HCT116 (cell line): ENCODE measurements at regions not wholly inside any gene's neighbourhood (a gene's known extent, or its start where the extent isn't known, plus 50 kb on each side); places are given as distances from the start of the nearest gene placed in this dataset.

Source experiments
- ATAC-seq: fragments of 200-7000 bp; cut with Tn5 transposase; 2 replicates; pipeline ENCODE4 v1.9.1; 2020; ENCODE audit warnings: mild to moderate bottlenecking, moderate library complexity
- BruUV-seq: library from RNA; stranded (reverse); fragments of 400-500 nt; replicated peaks from 2 replicates; lab custom pipeline; 2021; lab: Mats Ljungman, UMichigan
- CTCF ChIA-PET: fragments of 300-600 bp; sonication (Branson Sonifier 250); formaldehyde crosslinking; loops from one replicate; lab custom pipeline; 2021; ENCODE audit warnings: antibody characterized with exemption; lab: Charles Lee
- POLR2A ChIA-PET: fragments of 300-600, 350-600 bp; sonication (Branson Sonifier 250); formaldehyde crosslinking; loops from one replicate; lab custom pipeline; 2021; ENCODE audit warnings: antibody characterized with exemption; lab: Charles Lee
- RAD21 ChIA-PET, 2 experiments: fragments of 300-600 bp; sonication (Branson Sonifier 250); formaldehyde crosslinking; loops; one replicate each; lab custom pipeline; 2023; ENCODE audit warnings: low total read pairs in 2 of 2; ENCODE audit not compliant: uncharacterized antibody in 2 of 2, unreplicated experiment in 2 of 2, low non-redundant PET in 1 of 2; lab: Charles Lee
- DNase-seq: peaks from one replicate; pipeline ENCODE4 v3.0.0-alpha.2; 2010; ENCODE audit warnings: low read depth, low spot score
- H2AFZ ChIP-seq: fragments of 200-600 bp; shearing (Covaris generic), sonication (generic); 2 replicates; pipeline ENCODE4 v1.6.1; 2017; ENCODE audit warnings: low read depth, mixed run types, mixed read lengths, antibody characterized with exemption, low read length; ENCODE audit not compliant: poor library complexity, severe bottlenecking
- H3K27ac ChIP-seq: 2 replicates; pipeline ENCODE4 v1.5.1; 2012; ENCODE audit warnings: low read depth, low read length
- H3K27me3 ChIP-seq: fragments of 200-600 bp; sonication (generic); 2 replicates; pipeline ENCODE4 v1.6.1; 2016; ENCODE audit warnings: mixed run types, low read length, mixed read lengths; ENCODE audit not compliant: insufficient read depth
- H3K36me3 ChIP-seq, 2 experiments: fragments of 200-500 bp in 1 of 2; fragments of 200-600 bp in 1 of 2; sonication (Bioruptor generic) in 1 of 2; sonication (generic) in 1 of 2; 2 replicates each; pipeline versions ENCODE4 v1.5.1 to v1.6.1; 2014 to 2016; ENCODE audit warnings: low read length in 2 of 2, inconsistent platforms in 1 of 2, mixed read lengths in 1 of 2, mixed run types in 1 of 2; ENCODE audit not compliant: insufficient read depth in 2 of 2, control insufficient read depth in 1 of 2
- H3K4me1 ChIP-seq, 2 experiments: fragments of 200-600 bp in 1 of 2; sonication (generic) in 1 of 2; 2 replicates each; pipeline versions ENCODE4 v1.5.1 to v1.6.1; 2012 to 2017; ENCODE audit warnings: low read length in 2 of 2, inconsistent platforms in 1 of 2, mild to moderate bottlenecking in 1 of 2, mixed read lengths in 1 of 2, mixed run types in 1 of 2, moderate library complexity in 1 of 2; ENCODE audit not compliant: insufficient read depth in 2 of 2, control insufficient read depth in 1 of 2
- H3K4me2 ChIP-seq: fragments of 200-600 bp; sonication (generic); 2 replicates; pipeline ENCODE4 v1.6.1; 2017; ENCODE audit warnings: mixed run types, low read length, mixed read lengths
- H3K4me3 ChIP-seq, 2 experiments: fragments of 200-600 bp in 1 of 2; sonication (generic) in 1 of 2; replicated peaks in 1 of 2; 2 replicates each; pipeline ENCODE4 v1.5.1; 2011 to 2016; ENCODE audit warnings: low read length in 2 of 2, control low read depth in 1 of 2, low read depth in 1 of 2, mild to moderate bottlenecking in 1 of 2, mixed read lengths in 1 of 2, mixed run types in 1 of 2
- H3K79me2 ChIP-seq: fragments of 200-600 bp; sonication (generic); 2 replicates; pipeline ENCODE4 v1.6.1; 2017; ENCODE audit warnings: mild to moderate bottlenecking, mixed run types, low read length, moderate library complexity, mixed read lengths; ENCODE audit not compliant: insufficient read depth
- H3K9ac ChIP-seq: fragments of 200-600 bp; sonication (generic); 2 replicates; pipeline ENCODE4 v1.6.1; 2016; ENCODE audit warnings: low read length, mixed read lengths
- H3K9me2 ChIP-seq: fragments of 200-600 bp; sonication (generic), shearing (Covaris generic); 2 replicates; pipeline ENCODE4 v1.6.1; 2017; ENCODE audit warnings: mixed run types, mild to moderate bottlenecking, moderate library complexity; ENCODE audit not compliant: insufficient read depth
- H3K9me3 ChIP-seq, 2 experiments: fragments of 200-500 bp in 1 of 2; fragments of 200-600 bp in 1 of 2; sonication (Bioruptor generic) in 1 of 2; sonication (generic) in 1 of 2; 2 replicates each; pipeline ENCODE4 v1.6.1; 2014 to 2017; ENCODE audit warnings: low read length in 2 of 2, mixed read lengths in 2 of 2, inconsistent platforms in 1 of 2, low read depth in 1 of 2, mild to moderate bottlenecking in 1 of 2, mixed run types in 1 of 2, moderate library complexity in 1 of 2; ENCODE audit not compliant: control insufficient read depth in 1 of 2, insufficient read depth in 1 of 2
- H4K20me1 ChIP-seq: fragments of 200-600 bp; sonication (generic), shearing (Covaris generic); 2 replicates; pipeline ENCODE4 v1.6.1; 2017; ENCODE audit warnings: mixed run types, mild to moderate bottlenecking, moderate library complexity; ENCODE audit not compliant: insufficient read depth
- CBX3 ChIP-seq: IDR thresholded peaks from 2 replicates; pipeline ENCODE4 v1.6.1; 2012; ENCODE audit warnings: low read depth
- CEBPB ChIP-seq: IDR thresholded peaks from 2 replicates; pipeline ENCODE4 v1.6.1; 2012; ENCODE audit warnings: low read depth
- CTCF ChIP-seq, 3 experiments: fragments of 200-600 bp in 1 of 3; sonication (generic) in 1 of 3; IDR thresholded peaks in 2 of 3; conservative IDR thresholded peaks in 1 of 3; 2 replicates each; pipeline ENCODE4 v1.5.1; 2012 to 2017; ENCODE audit warnings: low read depth in 2 of 3, low read length in 2 of 3, antibody characterized with exemption in 1 of 3, borderline replicate concordance in 1 of 3, control low read depth in 1 of 3, mild to moderate bottlenecking in 1 of 3, mixed read lengths in 1 of 3, mixed run types in 1 of 3, moderate library complexity in 1 of 3; ENCODE audit not compliant: insufficient read depth in 1 of 3
- EGR1 ChIP-seq: IDR thresholded peaks from 2 replicates; pipeline ENCODE4 v1.6.1; 2012; ENCODE audit warnings: low read depth
- ELF1 ChIP-seq: IDR thresholded peaks from 2 replicates; pipeline ENCODE4 v1.6.1; 2012; ENCODE audit warnings: low read depth, borderline replicate concordance
- EZH2 ChIP-seq: fragments of 200-600 bp; sonication (generic); IDR thresholded peaks from 2 replicates; pipeline ENCODE4 v1.6.1; 2017; ENCODE audit warnings: antibody characterized with exemption, mixed run types
- EZH2phosphoT487 ChIP-seq: fragments of 200-600 bp; IDR thresholded peaks from 2 replicates; pipeline ENCODE4 v1.6.1; 2018; ENCODE audit warnings: antibody characterized with exemption, borderline replicate concordance
- FOSL1 ChIP-seq: IDR thresholded peaks from 2 replicates; pipeline ENCODE4 v1.6.1; 2012; ENCODE audit warnings: low read depth
- JUND ChIP-seq: IDR thresholded peaks from 2 replicates; pipeline ENCODE4 v1.6.1; 2012
- POLR2A ChIP-seq: IDR thresholded peaks from 2 replicates; pipeline ENCODE4 v1.7.0; 2011; ENCODE audit warnings: borderline replicate concordance; ENCODE audit not compliant: insufficient read depth, insufficient read length; ENCODE audit errors: extremely low read depth
- POLR2AphosphoS5 ChIP-seq: IDR thresholded peaks from 2 replicates; pipeline ENCODE4 v1.6.1; 2011; ENCODE audit warnings: mild to moderate bottlenecking, low read depth, low read length, moderate library complexity
- SIN3A ChIP-seq: IDR thresholded peaks from 2 replicates; pipeline ENCODE4 v1.6.1; 2012; ENCODE audit warnings: low read depth
- SP1 ChIP-seq: IDR thresholded peaks from 2 replicates; pipeline ENCODE4 v1.6.1; 2012; ENCODE audit warnings: low read depth
- SRF ChIP-seq: IDR thresholded peaks from 2 replicates; pipeline ENCODE4 v1.6.1; 2012; ENCODE audit warnings: low read depth
- TCF7L2 ChIP-seq: IDR thresholded peaks from 2 replicates; pipeline ENCODE4 v1.7.0; 2011; ENCODE audit warnings: borderline replicate concordance, inconsistent platforms; ENCODE audit not compliant: insufficient read depth, insufficient read length; ENCODE audit errors: extremely low read depth
- YY1 ChIP-seq: IDR thresholded peaks from 2 replicates; pipeline ENCODE4 v1.6.1; 2011; ENCODE audit warnings: low read length, low read depth, moderate library complexity, mild to moderate bottlenecking; ENCODE audit not compliant: insufficient replicate concordance; ENCODE audit errors: extremely low read depth
- intact Hi-C: fragments of 100-400 bp; cut with micrococcal nuclease; formaldehyde crosslinking; loops from 2 replicates; pipeline ENCODE4 v1.10.0; 2022
- TF ChIP-seq, protein P1 (sequence below): IDR thresholded peaks from 2 replicates; pipeline ENCODE4 v1.6.1; 2012
- TF ChIP-seq, protein P2 (sequence below): IDR thresholded peaks from 2 replicates; pipeline ENCODE4 v1.6.1; 2012

DNA sequence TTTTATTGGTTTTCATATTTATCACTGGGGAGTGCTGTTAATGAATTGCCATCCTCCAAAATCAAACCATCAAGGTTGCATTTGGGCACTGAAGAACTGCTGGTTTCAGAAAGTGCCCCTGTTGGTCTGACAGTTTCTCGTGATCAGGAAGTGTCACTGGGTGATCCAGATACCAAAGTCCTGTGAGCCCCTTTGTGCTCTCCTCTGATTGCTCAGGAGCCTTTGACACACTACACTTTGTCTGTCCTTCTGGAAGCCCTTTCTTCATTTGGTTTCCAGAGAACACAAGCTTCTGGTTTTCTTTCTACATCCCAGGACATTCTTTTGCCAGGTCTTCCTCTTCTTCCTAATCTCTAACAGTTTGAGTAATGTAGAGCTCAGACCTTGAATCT is 165.8 kb upstream of the PROX1 start:
- Histone ChIP-seq H3K4me2 (no peak overlapping the region), H2AFZ (no peak overlapping the region), H3K9me3 (no peaks in the 10 kb centered on the region), H3K27me3 (no peaks in the 10 kb centered on the region), H3K9me2 (no peaks in the 10 kb centered on the region), H3K79me2 (no peaks in the 10 kb centered on the region), H3K4me3 (no peak overlapping the region), H4K20me1 (no peaks in the 10 kb centered on the region), H3K27ac (no peak overlapping the region), H3K4me1 (no peaks in the 10 kb centered on the region), H3K9ac (no peak overlapping the region), H3K36me3 (no peaks in the 10 kb centered on the region)
- TF ChIP-seq CTCF (IDR thresholded peaks at IDR 0.05 in 2 of 3, conservative IDR thresholded peaks at IDR 0.05 in 1 of 3; ENCODE audit: borderline replicate concordance in 1 of 3, insufficient read depth in 1 of 3, low read depth in 2 of 3, low read length in 2 of 3) (no peak), CEBPB (no peak), SIN3A (no peak), EZH2 (no peak), TCF7L2 (no peak), POLR2A (no peak), EGR1 (no peak), ELF1 (no peak), FOSL1 (no peak), EZH2phosphoT487 (no peak), SRF (no peak), SP1 (no peak), CBX3 (no peak), JUND (no peak), YY1 (no peak), POLR2AphosphoS5 (no peak)
- TF ChIP-seq, protein P1, sequence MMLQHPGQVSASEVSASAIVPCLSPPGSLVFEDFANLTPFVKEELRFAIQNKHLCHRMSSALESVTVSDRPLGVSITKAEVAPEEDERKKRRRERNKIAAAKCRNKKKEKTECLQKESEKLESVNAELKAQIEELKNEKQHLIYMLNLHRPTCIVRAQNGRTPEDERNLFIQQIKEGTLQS, result no peak
- TF ChIP-seq, protein P2, sequence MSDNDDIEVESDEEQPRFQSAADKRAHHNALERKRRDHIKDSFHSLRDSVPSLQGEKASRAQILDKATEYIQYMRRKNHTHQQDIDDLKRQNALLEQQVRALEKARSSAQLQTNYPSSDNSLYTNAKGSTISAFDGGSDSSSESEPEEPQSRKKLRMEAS, result no peak
- BruUV-seq, result no TSS peak
- ATAC-seq, result no peak
- no peak for DNase-seq
- RAD21 ChIA-PET, result no interaction called here
- CTCF ChIA-PET, result no interaction called here
- POLR2A ChIA-PET, result no interaction called here
- intact Hi-C loops, result no loop called here
